Naive thymus-derived CD8-positive, alpha-beta T cell (primary cell): ENCODE measurements at regions not wholly inside any gene's neighbourhood (a gene's known extent, or its start where the extent isn't known, plus 50 kb on each side); places are given as distances from the start of the nearest gene placed in this dataset.
"Not testable (repeated sequence)": the region's sequence is repeated elsewhere in the genome, so short reads cannot be mapped to it uniquely, and the experiment has no call there.

Experiments used
- ATAC-seq, 2 donors: fragments of 150-1000 bp; cut with Tn5 transposase in 1 of 2; sonication (Bioruptor Pico), chemical (Tn5 transposase) in 1 of 2; 1 replicate in 1 of 2; 2 replicates in 1 of 2; pipeline ENCODE4 v1.10.0; 2021; ENCODE audit warnings: mild to moderate bottlenecking in 2 of 2, moderate library complexity in 2 of 2
- POLR2A ChIA-PET: fragments of 350-600 bp; sonication (Branson Sonifier 250); formaldehyde crosslinking; loops from one replicate; lab custom pipeline; 2021; ENCODE audit warnings: antibody characterized with exemption; lab: Charles Lee
- DNase-seq, 10 donors: peaks; one replicate each; pipeline versions ENCODE4 v3.0.0 to v3.0.0-alpha.2; 2020 to 2022
- H3K27ac Mint-ChIP-seq, 10 donors: one replicate each; pipeline ENCODE4 v1.8.0; 2020 to 2022; ENCODE audit warnings: mild to moderate bottlenecking in 10 of 10, mixed read lengths in 10 of 10, moderate library complexity in 4 of 10, inconsistent platforms in 1 of 10
- H3K27me3 Mint-ChIP-seq, 5 donors: one replicate each; pipeline ENCODE4 v1.8.0; 2021 to 2022; ENCODE audit warnings: mixed read lengths in 5 of 5
- H3K36me3 Mint-ChIP-seq, 3 donors: one replicate each; pipeline ENCODE4 v1.8.0; 2020 to 2022; ENCODE audit warnings: mixed read lengths in 3 of 3, mild to moderate bottlenecking in 2 of 3, inconsistent platforms in 1 of 3
- H3K4me1 Mint-ChIP-seq, 4 donors: one replicate each; pipeline ENCODE4 v1.8.0; 2021 to 2022; ENCODE audit warnings: mixed read lengths in 4 of 4
- H3K4me3 Mint-ChIP-seq, 10 donors: one replicate each; pipeline ENCODE4 v1.8.0; 2020 to 2022; ENCODE audit warnings: mild to moderate bottlenecking in 10 of 10, mixed read lengths in 10 of 10, moderate library complexity in 6 of 10, inconsistent platforms in 1 of 10
- H3K9me3 Mint-ChIP-seq, 9 donors: one replicate each; pipeline ENCODE4 v1.8.0; 2020 to 2022; ENCODE audit warnings: mixed read lengths in 9 of 9, mild to moderate bottlenecking in 3 of 9, inconsistent platforms in 1 of 9, moderate library complexity in 1 of 9

- Mint-ChIP-seq H3K4me3 (peak overlapping the region; percentile 59 to 78 (median 74)), H3K4me1 (peaks cover 0 to 12% (median 7%) of the 10 kb centered on the region in 4 donors), H3K27ac (peak overlapping the region in 2 of 10 donors; percentile 31 to 72)
- POLR2A ChIA-PET, H3K9me3 Mint-ChIP-seq, DNase-seq, H3K36me3 Mint-ChIP-seq, ATAC-seq, H3K27me3 Mint-ChIP-seq: not testable (repeated sequence)
Measured at GRCh38 chr7:97928844-97929243, 56.6 kb upstream of the ASNS start.

DNA sequence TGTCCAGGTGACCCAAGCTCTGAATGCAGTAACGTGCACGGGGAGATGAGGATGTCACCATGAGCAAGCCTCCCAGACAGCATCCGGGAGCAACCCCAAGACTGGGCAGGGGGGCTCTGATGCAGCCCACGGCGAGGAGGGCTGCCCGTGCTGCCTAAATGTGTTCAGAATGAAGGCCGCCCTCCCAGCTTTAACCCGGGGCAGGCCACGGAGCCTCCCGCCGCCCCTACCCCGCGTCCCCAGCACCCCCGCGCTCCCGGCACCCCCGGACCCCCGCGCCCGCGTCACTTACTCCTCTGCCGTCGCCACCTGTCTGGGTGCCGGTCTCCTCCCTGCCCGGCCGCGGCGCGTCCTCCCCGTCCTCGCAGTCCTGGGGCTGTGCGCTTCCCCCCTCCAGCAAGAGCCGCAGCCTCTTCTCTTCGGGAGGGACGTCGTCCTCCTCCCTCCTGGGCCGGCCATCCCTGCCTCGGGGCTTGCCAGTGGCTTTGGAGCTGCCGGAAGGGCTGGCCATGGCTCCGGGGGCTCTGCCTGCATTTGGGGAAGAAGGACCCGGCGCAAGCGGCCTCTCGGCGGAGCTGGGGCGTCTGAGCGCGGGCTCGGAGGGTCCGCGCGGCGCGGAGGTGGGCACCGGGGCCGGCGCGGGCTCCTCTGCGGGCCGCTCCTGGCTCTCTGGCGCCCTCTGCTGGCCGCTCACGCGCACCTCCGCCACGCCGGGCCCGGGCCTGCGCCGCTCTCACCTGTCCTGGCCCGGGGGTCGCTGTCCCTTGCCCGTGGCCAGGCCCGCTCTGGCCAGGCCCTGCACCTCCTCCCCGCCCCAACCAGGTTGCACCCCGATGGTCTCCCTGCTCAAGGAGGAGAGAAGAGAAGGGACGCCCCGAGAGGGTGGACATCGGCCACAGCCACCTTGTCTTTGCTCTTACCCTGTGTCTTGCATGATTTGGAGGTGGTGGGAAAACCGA is 55.9 kb upstream of the ASNS start:
- Mint-ChIP-seq H3K4me1 (peaks cover 0 to 12% (median 7%) of the 10 kb centered on the region in 4 donors), H3K27ac (peak overlapping the region in 2 of 10 donors; percentile 31 to 72), H3K4me3 (peak overlapping the region; percentile 63 to 78 (median 74))
- H3K9me3 Mint-ChIP-seq, H3K36me3 Mint-ChIP-seq, H3K27me3 Mint-ChIP-seq: not testable (repeated sequence)
- DNase-seq (peak; percentile 26 to 81 (median 66)), ATAC-seq (peak; percentile 65 to 74)
- POLR2A ChIA-PET, result interaction anchor here (0.5 kb wide), 1 partner anchor 783 kb away, joined by 3 read pairs; no protein-coding TSS in a partner anchor
